GM19023 (cell line): ENCODE measurements at regions not wholly inside any gene's neighbourhood (a gene's known extent, or its start where the extent isn't known, plus 50 kb on each side); places are given as distances from the start of the nearest gene placed in this dataset.
A peak's percentile ranks its signal among the peaks of the same experiment; 100 is the strongest.

ENCODE experiments used
- ATAC-seq: cut with Tn5 transposase; IDR thresholded peaks from one replicate; pipeline ENCODE4 v1.9.1; 2021; ENCODE audit warnings: mild to moderate bottlenecking, moderate library complexity; ENCODE audit not compliant: unreplicated experiment

- peak; percentile 81 for ATAC-seq
Measured at GRCh38 chr12:92034858-92035401, 110.7 kb downstream of the BTG1 start.

GRCh38 chr12:92034083-92034482 is 111.6 kb downstream of the BTG1 start:
- ATAC-seq: no peak

- ATAC-seq: no peak
Measured at GRCh38 chr12:92032965-92033364, 112.7 kb downstream of the BTG1 start.

- no peak for ATAC-seq
Measured at GRCh38 chr12:92032101-92032500, 113.5 kb downstream of the BTG1 start.

GRCh38 chr12:92030618-92031017 is 115.0 kb downstream of the BTG1 start:
- peak; percentile 61 for ATAC-seq

GRCh38 chr12:92029902-92030586 is 115.6 kb downstream of the BTG1 start:
- ATAC-seq: no peak

- ATAC-seq: no peak
Measured at GRCh38 chr12:92029136-92029535, 116.5 kb downstream of the BTG1 start.

- no peak for ATAC-seq
Measured at GRCh38 chr12:92028441-92028709, 117.3 kb downstream of the BTG1 start.

- ATAC-seq: no peak
Measured at GRCh38 chr12:92027701-92028440, 117.8 kb downstream of the BTG1 start.

- no peak for ATAC-seq
Measured at GRCh38 chr12:92027243-92027642, 118.4 kb downstream of the BTG1 start.

- ATAC-seq: no peak
Measured at GRCh38 chr12:92025462-92026207, 120.0 kb downstream of the BTG1 start.

GRCh38 chr12:92022093-92022492 is 123.6 kb downstream of the BTG1 start:
- no peak for ATAC-seq

GRCh38 chr12:92021666-92022035 is 124.0 kb downstream of the BTG1 start:
- no peak for ATAC-seq

- ATAC-seq: no peak
Measured at GRCh38 chr12:92020983-92021665, 124.5 kb downstream of the BTG1 start.

GRCh38 chr12:92019491-92020277 is 126.0 kb downstream of the BTG1 start:
- no peak for ATAC-seq

GRCh38 chr12:92012691-92013090 is 133.0 kb downstream of the BTG1 start:
- no peak for ATAC-seq

GRCh38 chr12:92010853-92011701 is 134.6 kb downstream of the BTG1 start:
- ATAC-seq: no peak

- no peak for ATAC-seq
Measured at GRCh38 chr12:92010368-92010767, 135.3 kb downstream of the BTG1 start.

- no peak for ATAC-seq
Measured at GRCh38 chr12:92008345-92008744, 137.3 kb downstream of the BTG1 start.

GRCh38 chr12:92007787-92008186 is 137.9 kb downstream of the BTG1 start:
- no peak for ATAC-seq
